Activated T-cell treated with anti-CD3 and anti-CD28 coated beads for 4 hours (primary cell): ENCODE measurements at regions not wholly inside any gene's neighbourhood (a gene's known extent, or its start where the extent isn't known, plus 50 kb on each side); places are given as distances from the start of the nearest gene placed in this dataset.
"Not testable (repeated sequence)": the region's sequence is repeated elsewhere in the genome, so short reads cannot be mapped to it uniquely, and the experiment has no call there.

Experiments used
- DNase-seq: peaks from one replicate; pipeline ENCODE4 v3.0.0-alpha.2; 2020

DNA sequence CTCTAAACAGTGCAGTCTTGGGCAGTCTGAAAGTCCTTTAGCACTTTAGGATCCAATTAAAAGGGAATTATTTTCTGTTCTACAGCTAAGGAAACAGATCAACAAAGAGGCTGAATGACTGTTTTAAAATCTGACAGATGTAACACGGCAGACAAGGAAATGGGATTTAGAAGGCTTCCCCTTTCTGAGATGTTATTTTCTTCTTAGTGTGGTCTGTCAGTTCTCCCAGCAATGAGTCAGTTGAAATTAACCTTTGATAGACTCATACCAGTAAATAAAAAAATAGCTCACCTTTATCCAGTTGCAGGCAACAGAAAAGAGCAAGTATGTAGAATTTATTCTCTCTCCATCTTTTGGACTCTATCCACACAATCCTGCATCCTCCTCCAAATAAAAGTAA lies 98.1 kb downstream of the NEDD1 start:
- DNase-seq: no peak

DNA sequence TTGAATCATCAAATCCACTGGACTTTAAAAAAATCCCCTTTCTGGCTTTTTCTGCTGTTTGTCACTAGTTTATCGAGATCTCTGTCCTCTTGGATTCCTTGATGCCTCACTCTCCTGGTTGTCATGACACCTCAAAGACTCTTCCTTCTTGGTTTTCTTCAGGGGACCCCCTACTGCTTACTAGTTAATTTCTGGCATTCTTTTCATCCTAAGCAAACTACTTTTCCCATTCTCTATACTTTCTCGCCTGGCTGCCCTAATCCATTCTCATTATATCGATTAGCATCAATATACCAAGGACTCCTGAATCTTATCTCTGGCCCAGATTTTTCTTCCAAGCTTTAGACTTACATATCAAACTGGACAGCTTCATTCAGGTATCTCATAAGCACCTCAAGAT lies 98.6 kb downstream of the NEDD1 start:
- DNase-seq: no peak

DNA sequence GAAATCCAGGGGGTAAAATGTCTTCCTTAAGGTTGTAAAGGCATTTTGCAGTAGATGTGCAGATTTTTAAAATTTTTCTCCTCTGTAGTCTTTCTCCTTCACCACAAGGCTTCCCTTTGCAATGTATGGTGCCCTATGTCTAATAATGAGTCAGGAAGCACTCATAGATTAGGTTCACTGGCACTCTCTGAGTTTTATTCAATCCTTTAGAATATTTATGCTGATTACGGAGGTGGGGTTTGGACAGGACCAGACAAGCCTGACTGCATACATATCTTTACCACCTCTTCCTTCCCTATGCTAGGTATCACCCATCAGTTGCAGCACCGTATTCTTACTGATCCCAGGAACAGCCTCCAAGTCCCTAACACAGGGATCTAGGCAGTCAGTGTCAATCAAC lies 99.5 kb downstream of the NEDD1 start:
- DNase-seq: no peak

DNA sequence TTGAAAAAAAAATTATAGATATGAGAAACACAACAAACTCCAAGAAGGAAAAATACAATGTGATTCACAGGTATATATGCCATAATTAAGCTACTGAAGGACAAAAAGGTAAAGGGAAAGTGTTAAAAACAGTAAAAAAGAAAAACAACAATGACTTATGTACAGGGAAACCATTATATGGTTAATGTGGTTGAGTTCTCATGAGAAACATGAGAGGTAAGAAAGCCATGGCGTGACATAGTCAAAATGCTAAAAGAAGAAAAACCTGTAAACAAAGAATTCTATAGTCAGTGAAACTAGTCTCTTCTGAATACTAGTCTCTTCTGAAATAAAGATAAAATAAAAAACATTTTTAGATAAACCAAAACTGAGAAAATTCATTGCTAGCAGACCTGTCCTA lies 109.1 kb downstream of the NEDD1 start:
- DNase-seq: no peak

DNA sequence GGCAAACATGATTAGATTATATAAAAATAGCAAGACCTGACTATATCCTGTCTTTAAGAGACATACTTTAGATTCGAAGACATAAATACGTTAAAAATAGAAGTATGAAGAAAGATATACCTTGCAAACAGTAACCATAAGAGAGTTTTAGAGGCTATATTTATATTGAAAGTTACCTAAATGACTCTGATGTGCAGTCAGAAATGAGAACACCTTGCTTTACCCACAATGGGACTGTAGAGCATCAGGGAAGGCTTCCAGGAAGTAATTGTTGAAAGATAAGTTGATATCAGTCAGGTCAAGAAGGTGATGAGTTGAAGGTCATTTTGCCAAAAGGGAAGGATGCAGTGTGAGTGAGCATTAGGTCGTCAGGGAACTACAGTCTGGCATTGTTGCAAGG lies 110.2 kb downstream of the NEDD1 start:
- DNase-seq: no peak

DNA sequence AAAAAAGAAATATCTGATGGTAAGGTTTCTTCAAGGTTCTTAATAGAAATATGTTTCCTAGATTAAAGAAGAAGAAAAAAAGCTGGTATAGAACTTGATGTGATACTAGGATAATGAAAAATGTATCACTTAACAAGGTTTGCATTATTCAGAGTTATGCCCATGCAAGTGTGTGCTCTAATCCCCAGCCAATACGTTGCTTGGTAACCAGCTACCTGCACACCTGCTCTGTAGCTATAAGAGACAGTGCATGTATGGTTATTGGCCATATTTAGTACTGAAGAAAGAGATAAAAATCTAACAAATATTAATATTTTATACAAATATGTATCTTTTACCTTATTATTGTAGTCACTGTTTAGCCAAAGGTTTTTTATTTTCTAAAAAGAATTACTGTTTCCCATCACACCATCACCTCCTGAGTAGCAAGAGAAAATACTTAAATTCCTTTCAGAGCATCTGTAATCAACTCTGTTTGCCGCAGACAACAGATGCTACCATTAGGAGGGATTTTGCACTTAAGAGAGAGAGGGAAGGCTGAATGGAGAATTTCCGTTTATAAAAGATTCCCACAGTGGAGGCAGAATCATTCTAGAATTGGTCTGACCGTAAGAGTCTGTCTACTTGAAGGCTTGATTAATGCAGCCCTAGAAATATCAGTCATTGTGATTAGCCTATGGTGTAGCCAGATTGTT lies 115.6 kb downstream of the NEDD1 start:
- no peak for DNase-seq

DNA sequence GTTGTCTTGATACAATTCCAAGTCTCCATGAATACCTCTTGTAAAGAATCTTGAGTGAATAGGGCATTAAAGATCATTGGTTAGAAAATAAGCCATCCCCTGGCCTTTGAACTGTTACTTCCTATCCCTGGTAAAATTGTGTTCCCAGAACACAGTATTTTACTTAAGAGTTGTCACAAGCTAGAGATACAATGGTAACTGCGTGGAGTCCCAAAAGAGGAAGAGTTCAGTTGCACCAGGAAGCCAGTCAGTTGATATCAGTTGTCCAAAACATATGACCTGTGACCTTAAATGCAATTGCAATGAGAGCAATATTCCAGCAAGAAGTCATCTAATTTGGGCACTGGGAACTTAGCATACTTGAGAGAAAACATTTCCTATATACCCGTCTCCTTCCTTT lies 117.3 kb downstream of the NEDD1 start:
- no peak for DNase-seq

DNA sequence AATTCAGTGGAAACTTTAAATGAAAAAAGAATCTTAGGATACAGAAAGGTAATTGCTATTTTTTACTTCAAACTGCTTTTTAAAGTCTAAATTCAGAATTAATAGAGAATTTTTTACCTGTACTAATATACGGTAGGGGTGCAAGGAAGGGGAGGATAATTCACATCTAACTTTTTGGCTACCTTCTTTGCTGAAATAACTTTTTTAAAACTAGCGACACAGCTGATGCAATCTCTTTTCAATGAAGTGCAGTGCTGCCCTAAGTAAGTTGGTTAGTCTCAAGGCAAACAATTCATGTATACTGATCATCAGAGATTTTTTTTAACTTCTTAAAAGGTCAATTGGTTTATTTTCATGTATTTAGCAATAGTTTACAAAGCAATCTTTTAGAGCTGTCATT lies 119.8 kb downstream of the NEDD1 start:
- DNase-seq: no peak

DNA sequence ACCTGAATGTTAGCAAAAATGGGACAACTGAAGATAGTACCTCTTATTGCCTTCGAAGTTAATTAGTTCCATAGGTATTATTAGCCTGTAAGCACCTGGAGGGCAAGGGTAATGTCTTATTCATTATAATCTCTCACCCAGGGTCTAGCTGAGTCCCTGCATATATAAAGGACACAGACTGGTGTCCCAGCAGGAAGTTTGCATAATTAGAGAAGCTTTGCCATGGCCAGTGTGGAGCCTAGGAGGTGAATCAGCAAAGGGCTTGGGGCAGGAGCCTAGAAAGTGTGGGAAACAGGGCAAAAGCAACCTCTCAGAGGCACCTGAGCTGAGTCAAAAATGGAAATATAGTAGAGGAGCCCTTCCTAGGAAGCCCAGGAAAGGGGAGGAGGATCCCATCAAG lies 120.4 kb downstream of the NEDD1 start:
- DNase-seq: no peak

DNA sequence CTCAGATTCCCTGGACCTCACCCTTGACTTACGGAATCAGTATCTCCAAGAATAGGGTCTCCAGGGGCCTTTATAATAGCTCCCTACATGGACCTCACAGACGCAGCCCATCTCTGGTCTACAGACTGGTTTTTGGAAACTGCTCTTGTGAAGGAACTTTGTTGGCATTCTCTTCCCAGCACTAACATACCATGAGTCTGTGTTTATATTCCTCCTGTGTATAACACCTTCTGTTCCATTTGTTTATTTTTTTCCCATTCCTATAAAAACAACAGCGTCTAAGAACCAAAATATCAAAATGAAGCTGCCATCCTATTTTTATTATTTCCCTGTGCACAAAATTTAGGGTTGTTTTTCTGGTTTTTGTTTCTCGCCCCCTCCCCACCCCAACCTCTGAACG lies 131.1 kb downstream of the NEDD1 start:
- no peak for DNase-seq

DNA sequence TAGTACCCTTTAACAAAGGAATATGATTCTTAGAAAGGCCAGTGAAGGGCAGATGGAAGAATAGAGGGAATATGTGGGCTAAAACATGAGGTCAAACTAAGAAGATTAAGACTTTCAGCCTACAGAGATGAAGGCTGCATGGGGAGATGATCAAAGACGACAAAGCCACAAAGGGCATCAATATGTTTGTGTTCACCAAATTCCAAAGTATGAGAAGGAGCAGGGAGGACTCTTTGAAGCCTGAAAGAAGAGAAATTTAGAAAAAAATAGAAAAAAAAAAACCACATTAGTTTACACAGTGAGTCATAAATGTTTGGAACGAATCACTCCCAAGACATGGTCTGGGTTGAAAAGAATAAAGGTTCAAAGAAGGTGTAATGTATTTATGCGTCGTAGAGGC lies 131.8 kb downstream of the NEDD1 start:
- no peak for DNase-seq

DNA sequence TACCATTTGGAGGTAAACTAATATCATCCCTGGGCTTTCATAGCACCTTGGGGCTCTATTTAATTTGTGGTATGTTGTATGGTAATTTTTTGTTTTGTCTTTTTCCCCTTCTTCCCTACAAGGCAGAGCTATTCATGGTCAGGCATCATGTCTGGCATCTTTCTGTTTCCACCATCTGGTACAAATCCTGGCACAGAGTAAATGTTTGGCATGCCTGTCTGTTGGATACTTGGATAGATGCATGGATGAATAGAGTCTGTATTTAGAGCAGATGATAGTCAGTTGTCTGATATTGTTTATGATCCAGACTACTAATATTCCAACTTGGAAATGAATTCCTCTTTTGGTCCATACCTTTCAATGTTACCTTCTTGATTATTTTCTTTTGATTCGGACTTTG lies 139.8 kb downstream of the NEDD1 start:
- DNase-seq: no peak

DNA sequence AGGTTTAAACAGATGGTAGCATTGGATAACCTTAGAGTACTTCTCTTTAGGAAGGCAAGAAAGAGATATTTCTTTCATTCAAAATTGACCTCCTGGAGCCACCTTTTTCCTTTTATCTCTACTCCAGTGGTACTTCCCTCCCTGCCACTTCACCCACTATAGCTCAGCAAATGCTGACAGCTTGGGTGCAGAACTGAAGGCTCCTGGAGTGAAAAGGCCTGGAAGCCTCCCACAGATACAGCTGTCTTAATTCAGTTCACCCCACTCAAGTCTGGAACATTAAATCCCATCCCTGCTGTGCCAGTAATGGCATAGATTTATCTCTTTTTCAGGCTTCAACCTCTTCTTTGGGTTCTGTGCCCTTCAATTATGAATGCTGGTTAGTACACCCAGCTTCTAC lies 140.3 kb downstream of the NEDD1 start:
- no peak for DNase-seq

DNA sequence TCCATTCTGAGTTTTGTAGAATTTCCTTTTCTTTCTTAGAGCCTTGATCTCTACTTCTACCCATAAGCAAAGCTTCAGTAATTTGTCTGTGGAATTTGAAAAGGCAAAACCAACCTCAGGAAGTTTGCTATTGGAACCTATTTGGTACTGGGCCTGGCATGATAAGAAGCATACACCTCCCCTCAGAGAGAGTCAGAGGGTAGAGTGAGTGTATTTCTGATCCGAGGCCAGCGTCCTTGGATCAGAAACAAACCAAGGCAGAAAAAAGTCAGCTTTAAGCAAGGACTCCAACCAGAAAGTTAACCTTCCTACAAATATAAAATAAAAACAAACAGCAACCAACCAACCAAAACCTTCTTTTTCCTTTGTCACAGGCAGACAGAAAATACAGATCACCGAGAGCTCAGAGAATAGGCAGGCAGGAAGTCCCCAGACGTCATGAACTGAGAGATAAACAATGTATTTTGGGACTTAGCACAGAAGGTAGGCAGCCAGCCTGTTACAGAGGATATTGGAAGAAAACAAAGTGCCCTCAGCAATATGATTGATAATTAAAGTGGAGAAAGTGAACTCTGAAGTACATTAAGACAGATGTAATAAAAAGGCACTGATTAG lies 141.5 kb downstream of the NEDD1 start:
- DNase-seq: no peak

DNA sequence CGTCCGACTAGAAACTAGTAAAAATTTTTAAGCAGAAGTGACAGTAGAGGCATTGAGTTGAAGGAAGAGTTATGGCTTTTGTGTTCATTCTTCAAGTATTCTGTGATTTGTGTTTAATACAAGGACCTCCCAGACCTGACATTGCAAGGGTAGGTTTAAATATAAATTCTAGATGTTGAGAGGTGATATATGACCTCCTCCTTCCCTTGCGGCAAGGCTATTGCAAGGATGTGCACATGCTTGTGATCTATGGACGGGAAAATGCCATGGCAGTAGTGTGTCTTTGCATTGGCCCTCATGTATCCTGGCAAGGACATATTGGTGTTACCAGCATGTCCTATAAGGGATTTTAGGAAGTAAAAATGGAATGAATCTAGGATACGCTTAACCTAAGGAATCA lies 143.5 kb downstream of the NEDD1 start:
- DNase-seq: no peak

DNA sequence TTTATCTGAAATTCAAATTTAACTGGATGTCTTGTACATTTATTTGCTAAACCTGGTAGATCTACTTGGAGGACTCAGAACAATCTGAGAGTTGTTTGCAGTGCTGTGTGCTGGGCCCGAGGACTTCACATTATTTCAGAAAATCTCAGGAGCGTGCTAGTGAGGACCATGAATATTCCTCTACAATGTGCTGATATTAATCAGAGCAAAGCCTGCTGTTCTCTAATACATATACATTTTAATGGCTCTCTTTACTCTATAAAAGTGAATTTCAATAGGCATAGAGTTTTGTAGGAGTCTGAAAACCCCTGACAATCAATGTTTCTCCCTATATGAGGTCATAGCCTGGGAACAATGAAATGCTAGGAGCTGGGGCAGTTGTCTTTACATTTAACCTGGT lies 144.3 kb downstream of the NEDD1 start:
- no peak for DNase-seq

DNA sequence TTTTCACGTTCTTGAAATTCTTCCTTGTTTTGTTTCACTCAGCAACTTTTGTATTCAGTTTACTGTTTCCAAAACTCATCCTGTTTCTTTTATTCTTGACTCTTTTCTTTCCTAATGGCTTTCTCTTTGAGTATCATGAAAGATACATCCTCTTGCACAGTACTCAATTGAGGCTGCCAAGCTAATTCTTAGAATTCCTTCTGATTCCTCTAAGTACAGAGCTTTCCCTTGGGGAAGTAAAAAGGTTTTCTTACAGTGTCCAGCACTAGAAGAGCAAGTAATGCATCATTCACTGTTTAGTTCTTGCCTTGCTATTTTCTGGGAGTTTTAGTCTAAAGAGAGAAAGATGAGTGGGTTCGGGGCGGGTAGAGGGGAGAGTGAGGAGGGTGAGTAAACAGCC lies 154.1 kb downstream of the NEDD1 start:
- DNase-seq: no peak

DNA sequence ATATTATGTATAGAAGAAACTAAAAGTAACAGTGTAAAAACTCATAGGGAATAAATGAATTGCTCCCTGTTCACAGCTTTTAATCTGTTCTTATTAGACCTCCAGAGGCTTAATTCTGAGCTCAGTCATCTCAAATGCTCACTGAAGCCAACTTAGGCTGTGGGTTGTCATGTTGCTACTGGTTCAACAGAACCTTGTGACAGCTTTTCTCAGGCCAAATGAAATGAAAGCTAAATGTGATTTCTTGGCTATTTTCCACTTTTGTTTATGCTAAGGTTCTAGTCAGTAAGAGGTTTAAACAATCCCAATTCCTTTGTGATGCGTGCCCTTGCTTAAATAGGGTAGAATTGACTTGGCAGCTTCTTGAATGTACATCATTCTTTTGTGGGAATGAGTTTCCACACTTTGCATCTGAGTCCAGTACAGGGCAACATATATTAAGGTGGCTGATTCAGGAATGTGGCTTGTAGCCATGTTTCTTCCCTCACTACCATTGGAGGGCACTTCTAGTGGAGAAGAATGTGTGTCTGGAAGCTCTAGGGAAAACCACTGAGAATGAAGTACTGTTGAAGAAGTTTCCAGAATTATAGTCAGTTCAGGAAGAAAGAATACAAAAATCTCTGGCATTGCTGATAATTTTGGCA lies 156.4 kb downstream of the NEDD1 start:
- no peak for DNase-seq

DNA sequence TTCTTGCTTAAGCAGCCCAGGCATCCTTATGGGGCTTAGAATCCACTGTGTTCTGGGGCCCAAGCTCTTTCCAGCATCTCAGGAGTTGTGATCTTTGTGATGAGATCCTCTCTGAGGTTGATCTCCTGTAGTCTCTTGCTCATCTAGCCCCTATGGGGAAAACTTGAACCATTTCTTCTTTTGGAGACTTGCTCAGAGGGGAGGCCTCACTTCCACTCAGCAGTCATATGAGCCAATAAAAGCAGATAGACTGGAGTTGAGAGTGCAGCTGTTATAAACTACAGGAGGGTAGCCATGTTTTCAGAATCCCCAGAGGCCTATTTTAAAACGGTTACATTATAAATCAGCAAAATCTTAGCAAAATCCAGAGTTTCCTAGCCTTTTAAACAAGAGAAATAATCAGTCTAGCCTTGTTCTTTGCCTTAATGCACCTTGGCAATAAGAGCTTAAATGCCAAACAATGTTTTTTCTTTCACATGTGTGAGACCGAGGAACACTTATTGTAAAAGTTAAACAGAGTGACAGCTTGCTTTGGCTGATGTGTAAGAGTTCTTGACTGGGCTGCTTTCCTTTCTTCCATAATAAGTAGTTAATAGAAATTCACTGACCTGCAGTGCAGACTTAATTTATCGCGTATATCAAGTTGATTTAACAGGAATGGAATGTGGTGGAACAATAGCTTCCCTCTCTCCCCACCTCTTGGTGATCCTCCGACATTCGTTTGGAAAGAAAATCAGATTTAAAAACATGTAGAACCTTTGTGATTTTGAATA lies 168.3 kb downstream of the NEDD1 start:
- no peak for DNase-seq

DNA sequence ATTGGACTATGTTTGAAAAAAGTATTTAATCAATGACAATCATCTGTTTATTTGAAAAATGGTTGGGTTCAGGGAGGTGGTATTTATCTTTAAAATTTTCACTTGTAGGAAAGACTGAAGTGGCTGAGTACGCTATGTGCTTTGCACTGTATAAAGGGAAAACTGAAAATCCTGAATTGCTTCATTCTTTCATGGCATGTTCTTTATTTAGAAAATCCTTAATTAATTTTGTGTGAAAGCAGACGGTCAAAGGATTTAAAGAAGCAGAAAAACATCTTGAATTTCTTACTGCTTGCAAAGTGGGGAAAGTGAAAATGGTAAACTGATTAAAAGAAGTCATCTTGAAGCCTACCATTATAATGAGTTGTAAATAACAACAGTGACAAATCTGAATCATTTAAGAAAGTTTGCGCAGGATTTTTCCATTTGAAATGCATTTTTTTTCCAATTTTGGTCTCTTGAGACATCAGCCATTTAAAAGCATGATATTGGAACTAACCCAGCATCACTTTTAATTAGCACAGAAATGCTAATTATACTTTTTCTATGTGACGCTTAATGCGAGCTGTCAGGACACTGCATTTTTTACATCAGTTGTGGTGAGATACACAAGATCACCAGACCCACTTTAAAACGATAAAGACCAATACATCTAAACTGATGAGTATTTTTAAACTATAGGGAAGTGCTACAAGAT lies 169.0 kb downstream of the NEDD1 start:
- DNase-seq: no peak

DNA sequence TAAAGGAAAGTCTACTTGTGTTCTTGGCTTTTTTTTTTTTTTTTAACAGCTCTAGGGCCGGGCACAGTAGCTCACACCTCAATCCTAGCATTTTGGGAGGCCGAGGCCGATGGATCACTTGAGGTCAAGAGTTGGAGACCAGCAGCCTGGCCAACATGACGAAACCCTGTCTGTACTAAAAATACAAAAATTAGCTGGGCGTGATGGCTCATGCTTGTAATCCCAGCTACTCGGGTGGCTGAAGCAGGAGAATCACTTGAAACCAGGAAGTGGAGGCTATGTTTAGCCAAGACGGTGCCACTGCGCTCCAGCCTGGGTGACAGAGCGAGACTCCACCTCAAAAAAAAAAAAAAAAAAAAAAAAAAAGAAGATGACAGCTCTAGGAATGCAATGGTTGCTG lies 169.9 kb downstream of the NEDD1 start:
- not testable (repeated sequence) for DNase-seq

DNA sequence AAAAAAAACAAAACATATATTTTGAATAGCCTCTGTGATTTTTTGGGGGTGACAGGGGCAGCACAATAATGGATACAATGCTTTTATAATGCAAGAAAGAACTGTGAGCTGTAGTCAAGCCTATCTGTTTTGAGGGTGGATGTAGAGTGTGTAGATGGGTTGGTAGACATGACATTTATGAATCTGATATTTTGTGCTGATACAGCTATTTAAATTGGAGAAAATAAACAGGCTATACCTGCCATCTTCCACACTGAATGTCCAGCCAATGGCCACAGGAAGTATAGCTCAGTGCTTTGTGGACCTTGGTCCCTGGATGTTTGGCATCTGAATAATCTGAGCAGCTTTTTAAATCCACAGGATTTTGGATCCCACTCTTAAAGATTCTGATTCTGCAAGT lies 175.0 kb downstream of the NEDD1 start:
- DNase-seq: no peak

DNA sequence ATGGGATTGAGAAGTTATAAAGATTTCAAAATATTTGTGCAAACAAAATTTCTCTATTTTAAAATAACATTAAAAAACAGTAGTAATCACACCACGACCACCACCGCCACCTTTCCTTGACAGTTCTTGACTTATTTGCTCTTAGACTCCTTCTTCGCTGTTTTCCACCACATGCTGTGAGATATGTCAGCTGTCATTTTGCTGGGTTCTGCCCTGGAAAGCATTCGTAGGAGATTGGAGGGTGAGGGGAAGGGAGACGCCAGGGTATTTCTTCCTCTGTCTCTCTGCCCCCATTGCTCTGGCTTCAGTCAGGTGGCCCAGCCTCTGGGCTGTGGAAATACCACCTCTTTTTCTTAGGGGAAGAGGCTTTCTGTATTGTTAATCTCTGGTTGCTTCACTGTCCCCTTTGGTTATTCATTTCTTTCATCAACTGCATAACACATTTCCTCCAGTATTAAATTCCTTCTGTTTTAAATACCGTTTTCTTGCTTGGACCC lies 186.2 kb downstream of the NEDD1 start:
- DNase-seq: no peak
